HG03460 (cell line): ENCODE measurements at regions not wholly inside any gene's neighbourhood (a gene's known extent, or its start where the extent isn't known, plus 50 kb on each side); places are given as distances from the start of the nearest gene placed in this dataset.

ENCODE experiments used
- ATAC-seq: cut with Tn5 transposase; IDR thresholded peaks from one replicate; pipeline ENCODE4 v1.9.1; 2021; ENCODE audit not compliant: unreplicated experiment

- no peak for ATAC-seq
These were observed 348.2 kb downstream of the IRX1 start for GRCh38 chr5:3943859-3944258.

GRCh38 chr5:3944930-3945329 lies 349.3 kb downstream of the IRX1 start:
- no peak for ATAC-seq

GRCh38 chr5:3948838-3949237 lies 353.2 kb downstream of the IRX1 start:
- no peak for ATAC-seq

- ATAC-seq: no peak
These were observed 358.6 kb downstream of the IRX1 start for GRCh38 chr5:3954199-3954598.

- ATAC-seq: no peak
These were observed 359.0 kb downstream of the IRX1 start for GRCh38 chr5:3954633-3955032.

GRCh38 chr5:3957658-3958057 lies 362.0 kb downstream of the IRX1 start:
- ATAC-seq: no peak

GRCh38 chr5:3958389-3958788 lies 362.8 kb downstream of the IRX1 start:
- ATAC-seq: no peak

GRCh38 chr5:3962113-3962512 lies 366.5 kb downstream of the IRX1 start:
- ATAC-seq: no peak

GRCh38 chr5:3963652-3964051 lies 368.0 kb downstream of the IRX1 start:
- no peak for ATAC-seq

- no peak for ATAC-seq
These were observed 384.5 kb downstream of the IRX1 start for GRCh38 chr5:3980156-3980555.

GRCh38 chr5:3987867-3988266 lies 392.2 kb downstream of the IRX1 start:
- ATAC-seq: no peak

GRCh38 chr5:3993856-3994473 lies 398.3 kb downstream of the IRX1 start:
- no peak for ATAC-seq

GRCh38 chr5:3994628-3995027 lies 399.0 kb downstream of the IRX1 start:
- no peak for ATAC-seq

- ATAC-seq: no peak
These were observed 400.5 kb downstream of the IRX1 start for GRCh38 chr5:3995954-3996619.

- no peak for ATAC-seq
These were observed 401.2 kb downstream of the IRX1 start for GRCh38 chr5:3996707-3997336.

- ATAC-seq: no peak
These were observed 402.0 kb downstream of the IRX1 start for GRCh38 chr5:3997670-3998069.

GRCh38 chr5:3999929-4000328 lies 404.3 kb downstream of the IRX1 start:
- no peak for ATAC-seq

GRCh38 chr5:4001004-4001403 lies 405.4 kb downstream of the IRX1 start:
- ATAC-seq: no peak

GRCh38 chr5:4001758-4002533 lies 406.3 kb downstream of the IRX1 start:
- ATAC-seq: no peak

GRCh38 chr5:4005335-4005734 lies 409.7 kb downstream of the IRX1 start:
- ATAC-seq: no peak

GRCh38 chr5:4007001-4007400 lies 411.4 kb downstream of the IRX1 start:
- no peak for ATAC-seq

- no peak for ATAC-seq
These were observed 416.3 kb downstream of the IRX1 start for GRCh38 chr5:4011943-4012342.
